ENCODE measurements at regions not wholly inside any gene's neighbourhood (a gene's known extent, or its start where the extent isn't known, plus 50 kb on each side); places are given as distances from the start of the nearest gene placed in this dataset.

GRCh38 chr2:239544143-239544917 lies 143.5 kb upstream of the HDAC4 start:
- Mint-ChIP-seq H3K27ac (no peak overlapping the region), H3K36me3 (ENCODE audit: low read depth) (no peaks in the 10 kb centered on the region), H3K27me3 (ENCODE audit: insufficient read depth, low read depth, poor library complexity) (peaks cover 6% of the 10 kb centered on the region), H3K4me1 (no peaks in the 10 kb centered on the region), H3K9me3 (no peaks in the 10 kb centered on the region), H3K4me3 (no peak overlapping the region)
- H3K4me2 ChIP-seq = no peak overlapping the region
- DNase-seq (ENCODE audit: low spot score) (no peak), ATAC-seq (no peak)
- no peaks in the 10 kb centered on the region for H3K27me3 ChIP-seq (ENCODE audit: insufficient read depth)
- H3K4me3 ChIP-seq = no peak overlapping the region
- no peaks in the 10 kb centered on the region for H3K4me1 ChIP-seq (ENCODE audit: insufficient read depth)
- H3K27ac ChIP-seq (ENCODE audit: low read depth) = no peak overlapping the region
- H3K36me3 ChIP-seq (ENCODE audit: insufficient read depth) = no peaks in the 10 kb centered on the region
- no peaks in the 10 kb centered on the region for H3F3A ChIP-seq (replicated peaks; ENCODE audit: low read depth)
- TF ChIP-seq EZH2phosphoT487 (IDR thresholded peaks at IDR 0.05; ENCODE audit: unreplicated experiment) (no peak), CTCF (conservative IDR thresholded peaks at IDR 0.05; ENCODE audit: low read depth in 2 of 2) (no peak), STAT1 (IDR thresholded peaks at IDR 0.05; ENCODE audit: unreplicated experiment) (no peak), EZH2 (IDR thresholded peaks at IDR 0.05; ENCODE audit: low read depth, unreplicated experiment) (no peak), JUNB (IDR thresholded peaks at IDR 0.05; ENCODE audit: unreplicated experiment) (no peak), ZNF462 (CRISPR knock-in tag; IDR thresholded peaks at IDR 0.05) (no peak), POLR2AphosphoS5 (IDR thresholded peaks at IDR 0.05; ENCODE audit: low read depth) (no peak), NANOG (IDR thresholded peaks at IDR 0.05; ENCODE audit: borderline replicate concordance) (no peak), REST (IDR thresholded peaks at IDR 0.05; ENCODE audit: unreplicated experiment) (no peak), ETS1 (IDR thresholded peaks at IDR 0.05) (no peak), ZNF114 (CRISPR knock-in tag; IDR thresholded peaks at IDR 0.05) (no peak), ZNF331 (CRISPR knock-in tag; IDR thresholded peaks at IDR 0.05; ENCODE audit: low read depth) (no peak)
- H2AFZ ChIP-seq = no peak overlapping the region
- no peaks in the 10 kb centered on the region for H3K79me2 ChIP-seq (replicated peaks; ENCODE audit: insufficient read depth)
- H3K9me2 ChIP-seq (ENCODE audit: insufficient read depth) = no peaks in the 10 kb centered on the region
- no peaks in the 10 kb centered on the region for H4K20me1 ChIP-seq (replicated peaks; ENCODE audit: insufficient read depth)
